ENCODE measurements at regions not wholly inside any gene's neighbourhood (a gene's known extent, or its start where the extent isn't known, plus 50 kb on each side); places are given as distances from the start of the nearest gene placed in this dataset.
"Not testable (repeated sequence)": the region's sequence is repeated elsewhere in the genome, so short reads cannot be mapped to it uniquely, and the experiment has no call there.

GRCh38 chr7:42650701-42651100 is 261.2 kb downstream of the C7orf25 start:
- Mint-ChIP-seq H3K27ac (ENCODE audit: unreplicated experiment) (no peak overlapping the region), H3K4me1 (peaks cover 23% of the 10 kb centered on the region), H3K36me3 (ENCODE audit: low read depth) (peaks cover 9% of the 10 kb centered on the region), H3K4me3 (no peak overlapping the region), H3K27me3 (ENCODE audit: low read depth) (no peaks in the 10 kb centered on the region), H3K9me3 (peaks cover 4% of the 10 kb centered on the region)
- TF ChIP-seq, protein P1, sequence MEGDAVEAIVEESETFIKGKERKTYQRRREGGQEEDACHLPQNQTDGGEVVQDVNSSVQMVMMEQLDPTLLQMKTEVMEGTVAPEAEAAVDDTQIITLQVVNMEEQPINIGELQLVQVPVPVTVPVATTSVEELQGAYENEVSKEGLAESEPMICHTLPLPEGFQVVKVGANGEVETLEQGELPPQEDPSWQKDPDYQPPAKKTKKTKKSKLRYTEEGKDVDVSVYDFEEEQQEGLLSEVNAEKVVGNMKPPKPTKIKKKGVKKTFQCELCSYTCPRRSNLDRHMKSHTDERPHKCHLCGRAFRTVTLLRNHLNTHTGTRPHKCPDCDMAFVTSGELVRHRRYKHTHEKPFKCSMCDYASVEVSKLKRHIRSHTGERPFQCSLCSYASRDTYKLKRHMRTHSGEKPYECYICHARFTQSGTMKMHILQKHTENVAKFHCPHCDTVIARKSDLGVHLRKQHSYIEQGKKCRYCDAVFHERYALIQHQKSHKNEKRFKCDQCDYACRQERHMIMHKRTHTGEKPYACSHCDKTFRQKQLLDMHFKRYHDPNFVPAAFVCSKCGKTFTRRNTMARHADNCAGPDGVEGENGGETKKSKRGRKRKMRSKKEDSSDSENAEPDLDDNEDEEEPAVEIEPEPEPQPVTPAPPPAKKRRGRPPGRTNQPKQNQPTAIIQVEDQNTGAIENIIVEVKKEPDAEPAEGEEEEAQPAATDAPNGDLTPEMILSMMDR (conservative IDR thresholded peaks at IDR 0.05): no peak
- DNase-seq (ENCODE audit: low read depth, low spot score): no peak

DNA sequence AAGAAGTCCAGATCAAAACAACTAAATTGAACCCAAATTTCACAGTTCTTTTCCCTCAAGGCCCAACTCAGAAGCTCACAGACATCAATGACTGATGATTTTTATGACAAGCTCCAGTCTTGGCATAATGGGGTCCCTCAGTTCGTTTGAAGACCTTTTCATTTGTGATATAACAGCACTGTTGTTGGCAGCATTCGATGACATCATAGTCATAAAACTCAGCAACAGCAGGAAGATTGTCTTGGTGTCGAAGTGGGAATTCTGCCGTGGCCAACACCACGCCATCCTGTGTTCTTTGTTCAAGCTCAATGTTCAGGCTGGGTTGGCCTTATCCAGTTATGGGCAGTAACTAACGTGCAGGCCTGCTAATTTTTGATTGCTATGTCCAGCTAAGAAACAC is 261.7 kb downstream of the C7orf25 start:
- H3K9me3 Mint-ChIP-seq: peaks cover 4% of the 10 kb centered on the region
- H3K27me3 Mint-ChIP-seq (ENCODE audit: low read depth): no peaks in the 10 kb centered on the region
- DNase-seq (ENCODE audit: low read depth, low spot score): no peak
- TF ChIP-seq, protein P1 (conservative IDR thresholded peaks at IDR 0.05): no peak
- peaks cover 23% of the 10 kb centered on the region for H3K4me1 Mint-ChIP-seq
- peaks cover 7% of the 10 kb centered on the region for H3K36me3 Mint-ChIP-seq (ENCODE audit: low read depth)
- peak overlapping the region; percentile 12 for H3K27ac Mint-ChIP-seq (ENCODE audit: unreplicated experiment)
- no peak overlapping the region for H3K4me3 Mint-ChIP-seq

DNA sequence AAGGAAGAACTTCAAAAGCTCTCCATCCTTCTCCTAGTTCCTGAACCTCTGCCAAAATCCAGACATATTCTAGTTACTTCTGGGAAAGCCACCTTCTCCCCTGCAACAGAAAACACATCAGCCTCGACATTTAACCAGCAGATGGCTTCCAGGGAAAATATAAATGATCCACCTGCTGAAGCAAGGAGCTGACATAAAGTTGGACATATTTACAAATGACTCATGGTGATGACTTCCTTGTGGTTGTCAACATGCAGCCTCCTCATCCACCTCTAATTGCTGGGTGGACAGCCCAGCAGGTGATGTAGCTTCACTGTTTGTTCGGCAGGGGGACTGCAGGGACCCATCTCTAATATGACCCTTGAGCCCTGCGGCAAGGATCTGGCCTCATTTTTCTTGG is 266.0 kb downstream of the C7orf25 start:
- H3K27ac Mint-ChIP-seq (ENCODE audit: unreplicated experiment): no peak overlapping the region

DNA sequence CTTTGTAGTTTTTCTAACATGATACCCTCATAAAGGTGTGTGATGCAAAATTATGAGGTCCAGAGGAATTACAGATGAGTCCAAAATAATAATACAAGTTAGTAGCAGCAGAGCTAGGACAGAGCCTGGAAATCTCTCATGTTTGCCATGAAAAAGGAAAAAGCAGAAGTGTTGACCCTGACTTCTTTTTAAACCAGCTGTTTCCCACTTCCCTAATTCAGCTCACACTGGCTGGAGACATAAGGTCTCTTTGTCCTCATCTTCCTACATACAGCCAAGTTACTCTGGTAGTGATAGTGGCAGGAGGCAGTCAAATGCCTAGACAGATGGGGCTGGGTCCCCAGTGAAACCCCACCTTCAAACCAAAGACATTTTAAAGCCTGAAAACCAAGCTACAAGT is 269.2 kb downstream of the C7orf25 start:
- TF ChIP-seq, protein P1 (conservative IDR thresholded peaks at IDR 0.05): no peak

More for the DNA sequence above, 266.0 kb downstream of the C7orf25 start:
- Mint-ChIP-seq H3K36me3 (ENCODE audit: low read depth) (peaks cover 3% of the 10 kb centered on the region), H3K9me3 (no peaks in the 10 kb centered on the region), H3K4me1 (peaks cover 8% of the 10 kb centered on the region), H3K4me3 (no peak overlapping the region), H3K27me3 (ENCODE audit: low read depth) (no peaks in the 10 kb centered on the region)
- DNase-seq (ENCODE audit: low read depth, low spot score): no peak
- TF ChIP-seq, protein P1 (conservative IDR thresholded peaks at IDR 0.05): no peak

DNA sequence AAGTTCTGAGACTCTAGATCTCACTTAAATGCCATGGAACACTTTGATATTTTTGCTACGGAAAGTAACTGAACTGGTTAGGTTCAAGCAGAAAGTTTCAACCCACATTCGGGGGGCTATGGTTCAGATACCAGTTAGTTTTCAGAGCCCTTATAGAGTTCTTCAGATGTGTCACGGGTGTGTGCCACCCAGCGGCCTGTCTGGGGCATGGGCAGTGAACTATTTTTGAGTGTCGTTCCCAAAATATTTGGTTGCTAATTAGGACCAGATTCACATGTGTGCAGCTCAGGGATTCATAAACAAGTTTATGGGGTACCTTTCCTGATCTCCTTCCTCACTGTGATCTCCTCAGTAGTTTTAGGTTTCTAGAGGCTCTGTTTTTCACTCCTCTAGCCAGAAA is 271.9 kb downstream of the C7orf25 start:
- no peak for DNase-seq (ENCODE audit: low read depth, low spot score)
- Mint-ChIP-seq H3K4me3 (no peak overlapping the region), H3K27me3 (ENCODE audit: low read depth) (no peaks in the 10 kb centered on the region), H3K9me3 (no peaks in the 10 kb centered on the region), H3K27ac (ENCODE audit: unreplicated experiment) (no peak overlapping the region), H3K4me1 (peaks cover 5% of the 10 kb centered on the region), H3K36me3 (ENCODE audit: low read depth) (peaks cover 3% of the 10 kb centered on the region)
- TF ChIP-seq, protein P1 (conservative IDR thresholded peaks at IDR 0.05): no peak

More for the DNA sequence above, 269.2 kb downstream of the C7orf25 start:
- Mint-ChIP-seq H3K4me1 (peaks cover 5% of the 10 kb centered on the region), H3K36me3 (ENCODE audit: low read depth) (peaks cover 3% of the 10 kb centered on the region), H3K27me3 (ENCODE audit: low read depth) (no peaks in the 10 kb centered on the region), H3K27ac (ENCODE audit: unreplicated experiment) (no peak overlapping the region), H3K4me3 (no peak overlapping the region), H3K9me3 (no peaks in the 10 kb centered on the region)
- DNase-seq (ENCODE audit: low read depth, low spot score): no peak

GRCh38 chr7:42636380-42636779 is 275.5 kb downstream of the C7orf25 start:
- H3K4me3 Mint-ChIP-seq: not testable (repeated sequence)

More at GRCh38 chr7:42636380-42636779, 275.5 kb downstream of the C7orf25 start:
- not testable (repeated sequence) for H3K27ac Mint-ChIP-seq (ENCODE audit: unreplicated experiment); DNase-seq (ENCODE audit: low read depth, low spot score); H3K9me3 Mint-ChIP-seq; H3K36me3 Mint-ChIP-seq (ENCODE audit: low read depth); H3K27me3 Mint-ChIP-seq (ENCODE audit: low read depth); H3K4me1 Mint-ChIP-seq
